Transverse colon (tissue), 3 donors: ENCODE measurements at regions not wholly inside any gene's neighbourhood (a gene's known extent, or its start where the extent isn't known, plus 50 kb on each side); places are given as distances from the start of the nearest gene placed in this dataset.

Experiments used
- POLR2A ChIP-seq: fragments of 450-650 bp; IDR thresholded peaks from one replicate; pipeline ENCODE4 v1.6.1; 2016; ENCODE audit warnings: antibody characterized with exemption, mild to moderate bottlenecking, moderate library complexity
- TF ChIP-seq, protein P1 (sequence below), 5 experiments: fragments of 200-600 bp in 3 of 5; fragments of 450-650 bp in 2 of 5; sonication (generic) in 3 of 5; IDR thresholded peaks; 1 replicate in 2 of 5; 2 replicates in 3 of 5; pipeline ENCODE4 v1.5.1; 2016 to 2017; ENCODE audit warnings: antibody characterized with exemption in 5 of 5, inconsistent platforms in 3 of 5, mild to moderate bottlenecking in 2 of 5, moderate library complexity in 1 of 5

DNA sequence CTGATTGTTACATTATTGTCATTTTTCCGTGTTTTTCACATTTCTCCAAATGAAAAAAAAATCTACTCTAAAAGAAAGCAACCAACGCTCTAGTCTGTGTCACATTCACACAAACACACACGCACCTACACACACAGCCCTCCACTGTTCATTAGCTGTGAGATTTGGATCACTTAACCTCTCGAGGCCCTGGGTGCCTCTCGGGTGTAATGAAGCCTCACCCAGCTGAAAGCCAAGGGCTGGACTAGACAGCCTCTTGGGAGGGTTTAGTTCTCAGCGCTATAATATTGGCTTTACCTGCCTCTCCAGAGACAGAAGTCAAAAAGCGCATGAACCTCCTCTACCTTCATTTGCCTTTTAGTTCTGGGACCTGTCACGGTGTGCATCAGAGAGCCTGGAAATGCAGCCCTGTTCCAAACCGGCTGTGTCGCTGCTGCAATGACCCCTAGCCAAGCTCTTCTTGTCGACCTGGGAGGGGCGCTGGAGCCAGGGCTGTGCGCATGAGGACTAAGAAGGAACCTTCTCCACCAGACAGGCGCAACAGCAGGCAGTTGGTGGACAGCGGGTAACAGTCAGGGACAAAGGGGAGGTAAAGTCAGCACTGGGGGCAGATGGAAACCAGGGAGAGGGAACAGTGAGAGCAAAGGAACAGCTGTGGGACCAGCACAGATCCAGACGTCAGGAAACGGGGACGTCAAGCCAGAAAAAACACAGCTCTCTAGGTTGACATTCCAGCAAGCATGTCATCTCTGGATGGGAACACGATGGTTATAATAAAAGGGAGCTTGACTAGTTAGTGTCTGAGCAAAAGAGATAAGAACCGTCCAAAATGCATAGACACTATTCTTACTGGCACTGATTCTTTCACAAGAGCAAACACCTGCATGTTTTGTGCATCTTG is 375.9 kb downstream of the EFNB2 start:
- TF ChIP-seq, protein P1, sequence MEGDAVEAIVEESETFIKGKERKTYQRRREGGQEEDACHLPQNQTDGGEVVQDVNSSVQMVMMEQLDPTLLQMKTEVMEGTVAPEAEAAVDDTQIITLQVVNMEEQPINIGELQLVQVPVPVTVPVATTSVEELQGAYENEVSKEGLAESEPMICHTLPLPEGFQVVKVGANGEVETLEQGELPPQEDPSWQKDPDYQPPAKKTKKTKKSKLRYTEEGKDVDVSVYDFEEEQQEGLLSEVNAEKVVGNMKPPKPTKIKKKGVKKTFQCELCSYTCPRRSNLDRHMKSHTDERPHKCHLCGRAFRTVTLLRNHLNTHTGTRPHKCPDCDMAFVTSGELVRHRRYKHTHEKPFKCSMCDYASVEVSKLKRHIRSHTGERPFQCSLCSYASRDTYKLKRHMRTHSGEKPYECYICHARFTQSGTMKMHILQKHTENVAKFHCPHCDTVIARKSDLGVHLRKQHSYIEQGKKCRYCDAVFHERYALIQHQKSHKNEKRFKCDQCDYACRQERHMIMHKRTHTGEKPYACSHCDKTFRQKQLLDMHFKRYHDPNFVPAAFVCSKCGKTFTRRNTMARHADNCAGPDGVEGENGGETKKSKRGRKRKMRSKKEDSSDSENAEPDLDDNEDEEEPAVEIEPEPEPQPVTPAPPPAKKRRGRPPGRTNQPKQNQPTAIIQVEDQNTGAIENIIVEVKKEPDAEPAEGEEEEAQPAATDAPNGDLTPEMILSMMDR (IDR thresholded peaks at IDR 0.05): no peak
- TF ChIP-seq POLR2A: no peak
